AG04450 (cell line): ENCODE measurements at regions not wholly inside any gene's neighbourhood (a gene's known extent, or its start where the extent isn't known, plus 50 kb on each side); places are given as distances from the start of the nearest gene placed in this dataset.
"Not testable (repeated sequence)": the region's sequence is repeated elsewhere in the genome, so short reads cannot be mapped to it uniquely, and the experiment has no call there.

Source experiments
- CTCF ChIA-PET: fragments of 300-600, 350-600 bp; formaldehyde crosslinking; extraction: SDS; loops from one replicate; lab custom pipeline; 2022; ENCODE audit warnings: antibody characterized with exemption, inconsistent platforms; lab: Charles Lee
- POLR2A ChIA-PET: fragments of 350-600 bp; formaldehyde crosslinking; extraction: SDS; loops from one replicate; lab custom pipeline; 2021; ENCODE audit warnings: antibody characterized with exemption, inconsistent platforms; lab: Yijun Ruan, JAX
- DNase-seq: peaks from one replicate; pipeline ENCODE4 v3.0.0-alpha.2; 2011; ENCODE audit warnings: low read depth, low spot score
- H3K27ac ChIP-seq: one replicate; pipeline ENCODE4 v1.5.1; 2012; ENCODE audit warnings: low read depth, low read length, control low read depth
- H3K27me3 ChIP-seq: one replicate; pipeline ENCODE4 v1.6.0; 2012; ENCODE audit warnings: low read length; ENCODE audit not compliant: control insufficient read depth, insufficient read depth
- H3K4me3 ChIP-seq: 2 replicates; pipeline ENCODE4 v1.5.1; 2011; ENCODE audit warnings: mild to moderate bottlenecking, low read depth, low read length, control low read depth
- H3K9me3 ChIP-seq: 2 replicates; pipeline ENCODE4 v1.5.1; 2012; ENCODE audit warnings: low read length; ENCODE audit not compliant: control insufficient read depth, insufficient read depth
- TF ChIP-seq, protein P1 (sequence below): IDR thresholded peaks from 2 replicates; pipeline ENCODE4 v1.5.1; 2011; ENCODE audit warnings: low read depth, low read length, control low read depth, inconsistent platforms

DNA sequence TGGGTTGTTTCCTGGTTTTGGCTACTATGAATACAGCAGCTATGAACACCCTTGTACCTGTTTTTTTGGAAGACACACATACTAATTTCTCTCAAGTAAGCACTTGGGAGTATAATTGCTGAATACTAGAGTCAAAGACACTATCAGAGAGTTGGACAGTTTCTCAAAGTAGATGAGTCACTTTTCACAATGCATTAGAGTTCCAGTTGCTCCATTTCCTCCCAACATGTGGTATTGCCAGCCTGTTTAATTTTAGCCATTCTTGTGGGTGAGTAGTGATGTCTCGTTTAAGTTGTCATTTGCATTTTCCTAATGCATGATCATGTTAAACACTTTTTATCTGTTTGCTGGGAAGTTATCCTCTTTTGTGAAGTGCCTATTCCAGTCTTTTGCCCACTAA is 81.6 kb upstream of the GDNF start:
- no peaks in the 10 kb centered on the region for H3K9me3 ChIP-seq
- H3K27me3 ChIP-seq = peaks cover 19% of the 10 kb centered on the region
- no peak for DNase-seq
- POLR2A ChIA-PET = no interaction called here
- CTCF ChIA-PET = no interaction called here
- no peak overlapping the region for H3K27ac ChIP-seq
- no peak overlapping the region for H3K4me3 ChIP-seq
- TF ChIP-seq, protein P1, sequence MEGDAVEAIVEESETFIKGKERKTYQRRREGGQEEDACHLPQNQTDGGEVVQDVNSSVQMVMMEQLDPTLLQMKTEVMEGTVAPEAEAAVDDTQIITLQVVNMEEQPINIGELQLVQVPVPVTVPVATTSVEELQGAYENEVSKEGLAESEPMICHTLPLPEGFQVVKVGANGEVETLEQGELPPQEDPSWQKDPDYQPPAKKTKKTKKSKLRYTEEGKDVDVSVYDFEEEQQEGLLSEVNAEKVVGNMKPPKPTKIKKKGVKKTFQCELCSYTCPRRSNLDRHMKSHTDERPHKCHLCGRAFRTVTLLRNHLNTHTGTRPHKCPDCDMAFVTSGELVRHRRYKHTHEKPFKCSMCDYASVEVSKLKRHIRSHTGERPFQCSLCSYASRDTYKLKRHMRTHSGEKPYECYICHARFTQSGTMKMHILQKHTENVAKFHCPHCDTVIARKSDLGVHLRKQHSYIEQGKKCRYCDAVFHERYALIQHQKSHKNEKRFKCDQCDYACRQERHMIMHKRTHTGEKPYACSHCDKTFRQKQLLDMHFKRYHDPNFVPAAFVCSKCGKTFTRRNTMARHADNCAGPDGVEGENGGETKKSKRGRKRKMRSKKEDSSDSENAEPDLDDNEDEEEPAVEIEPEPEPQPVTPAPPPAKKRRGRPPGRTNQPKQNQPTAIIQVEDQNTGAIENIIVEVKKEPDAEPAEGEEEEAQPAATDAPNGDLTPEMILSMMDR = no peak

DNA sequence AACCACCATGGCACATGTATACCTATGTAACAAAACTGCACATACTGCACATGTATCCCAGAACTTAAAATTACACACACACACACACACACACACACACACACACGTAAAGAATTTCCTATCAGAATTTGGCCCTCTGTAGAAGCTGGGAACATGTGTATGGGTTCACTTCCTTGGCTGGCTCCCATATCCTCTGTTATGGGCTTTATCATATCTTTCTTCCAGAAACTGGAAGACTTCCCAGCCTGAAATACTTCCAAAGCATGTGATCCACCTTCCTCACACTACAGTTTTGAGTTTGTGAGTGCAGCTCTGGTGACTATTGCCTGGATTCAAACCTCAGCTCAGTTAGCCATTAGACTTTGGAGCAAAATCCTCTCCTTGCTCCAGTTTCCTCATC is 78.6 kb upstream of the GDNF start:
- H3K27ac ChIP-seq = no peak overlapping the region
- no peak for DNase-seq
- TF ChIP-seq, protein P1 = no peak
- CTCF ChIA-PET = no interaction called here
- no peaks in the 10 kb centered on the region for H3K9me3 ChIP-seq
- POLR2A ChIA-PET = no interaction called here
- H3K4me3 ChIP-seq = no peak overlapping the region
- peaks cover 16% of the 10 kb centered on the region for H3K27me3 ChIP-seq

GRCh38 chr5:37916525-37916924 is 76.7 kb upstream of the GDNF start:
- POLR2A ChIA-PET = no interaction called here
- H3K4me3 ChIP-seq = no peak overlapping the region
- H3K27ac ChIP-seq = no peak overlapping the region
- no peaks in the 10 kb centered on the region for H3K9me3 ChIP-seq
- CTCF ChIA-PET = no interaction called here
- TF ChIP-seq, protein P1 = no peak
- H3K27me3 ChIP-seq = peaks cover 18% of the 10 kb centered on the region
- DNase-seq = no peak

- no peaks in the 10 kb centered on the region for H3K9me3 ChIP-seq
- no peak overlapping the region for H3K4me3 ChIP-seq
- ChIA-PET CTCF (no interaction called here), POLR2A (no interaction called here)
- H3K27ac ChIP-seq = no peak overlapping the region
- peaks cover 18% of the 10 kb centered on the region for H3K27me3 ChIP-seq
- DNase-seq = no peak
- TF ChIP-seq, protein P1 = no peak
Observed at GRCh38 chr5:37915097-37915736, 75.4 kb upstream of the GDNF start.

DNA sequence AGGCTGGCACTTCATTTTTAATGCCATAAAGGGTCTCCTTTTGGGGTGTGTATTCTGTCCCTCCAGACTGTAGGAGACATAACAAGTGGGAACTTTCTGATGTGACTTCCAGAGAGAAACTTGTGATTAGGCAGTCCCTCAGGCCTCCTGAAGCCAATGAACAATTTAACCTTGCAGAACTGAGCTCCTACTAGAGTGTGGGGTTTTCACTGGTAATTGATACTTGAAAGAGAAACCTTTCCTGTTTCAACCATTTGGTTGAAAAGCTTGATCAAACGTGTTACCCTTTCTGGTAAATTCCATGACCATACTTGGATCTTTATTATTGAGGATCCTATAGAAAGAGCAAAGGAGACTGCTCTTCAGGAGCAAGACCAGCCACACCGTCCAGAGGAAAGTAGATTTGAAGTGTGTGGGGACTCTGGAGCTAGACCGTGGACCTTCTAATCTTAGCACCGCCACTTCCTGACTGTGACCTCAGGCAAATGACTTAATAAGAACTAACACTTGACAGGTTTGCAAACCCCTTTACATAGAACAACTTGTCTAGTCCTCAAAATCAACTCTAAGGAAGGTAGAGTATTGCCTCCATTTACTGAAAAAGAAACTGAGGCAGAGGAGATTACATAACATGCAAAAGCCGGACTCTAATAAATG is 69.9 kb upstream of the GDNF start:
- POLR2A ChIA-PET, DNase-seq: not testable (repeated sequence)
- peaks cover 11% of the 10 kb centered on the region for H3K27me3 ChIP-seq

More for the DNA sequence above, 69.9 kb upstream of the GDNF start:
- CTCF ChIA-PET, H3K4me3 ChIP-seq, H3K27ac ChIP-seq, H3K9me3 ChIP-seq: not testable (repeated sequence)
